ENCODE measurements at regions not wholly inside any gene's neighbourhood (a gene's known extent, or its start where the extent isn't known, plus 50 kb on each side); places are given as distances from the start of the nearest gene placed in this dataset.

DNA sequence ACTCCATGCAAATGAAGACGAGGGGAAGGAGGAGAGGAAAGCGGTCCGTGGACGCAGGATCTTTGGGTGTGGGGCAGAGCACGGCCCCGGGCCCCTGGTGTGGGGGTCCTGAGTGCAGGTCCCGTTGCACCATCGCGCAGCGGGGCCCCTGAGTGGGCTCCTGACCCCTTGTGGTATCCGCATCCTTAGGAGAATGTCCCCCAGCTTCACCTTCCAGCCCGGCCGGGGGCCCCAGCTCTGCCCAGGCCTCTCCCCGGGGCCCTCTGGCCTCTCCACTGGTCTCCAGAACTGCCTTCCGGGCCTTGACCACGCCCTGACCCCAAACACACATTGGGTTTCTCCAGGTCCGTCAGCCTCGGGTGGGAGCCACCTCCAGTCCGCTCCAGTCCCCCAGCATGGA is 431.8 kb upstream of the SALL3 start:
- TF ChIP-seq, protein P1, sequence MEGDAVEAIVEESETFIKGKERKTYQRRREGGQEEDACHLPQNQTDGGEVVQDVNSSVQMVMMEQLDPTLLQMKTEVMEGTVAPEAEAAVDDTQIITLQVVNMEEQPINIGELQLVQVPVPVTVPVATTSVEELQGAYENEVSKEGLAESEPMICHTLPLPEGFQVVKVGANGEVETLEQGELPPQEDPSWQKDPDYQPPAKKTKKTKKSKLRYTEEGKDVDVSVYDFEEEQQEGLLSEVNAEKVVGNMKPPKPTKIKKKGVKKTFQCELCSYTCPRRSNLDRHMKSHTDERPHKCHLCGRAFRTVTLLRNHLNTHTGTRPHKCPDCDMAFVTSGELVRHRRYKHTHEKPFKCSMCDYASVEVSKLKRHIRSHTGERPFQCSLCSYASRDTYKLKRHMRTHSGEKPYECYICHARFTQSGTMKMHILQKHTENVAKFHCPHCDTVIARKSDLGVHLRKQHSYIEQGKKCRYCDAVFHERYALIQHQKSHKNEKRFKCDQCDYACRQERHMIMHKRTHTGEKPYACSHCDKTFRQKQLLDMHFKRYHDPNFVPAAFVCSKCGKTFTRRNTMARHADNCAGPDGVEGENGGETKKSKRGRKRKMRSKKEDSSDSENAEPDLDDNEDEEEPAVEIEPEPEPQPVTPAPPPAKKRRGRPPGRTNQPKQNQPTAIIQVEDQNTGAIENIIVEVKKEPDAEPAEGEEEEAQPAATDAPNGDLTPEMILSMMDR (conservative IDR thresholded peaks at IDR 0.05 in 1 of 2, IDR thresholded peaks at IDR 0.05 in 1 of 2; ENCODE audit: low read depth in 1 of 2, low read length in 2 of 2), result no peak
- TF ChIP-seq EZH2 (IDR thresholded peaks at IDR 0.05; ENCODE audit: low read length, missing control alignments), result no peak

Data from fibroblast of lung (primary cell).